DMS79 (cell line): ENCODE measurements at regions not wholly inside any gene's neighbourhood (a gene's known extent, or its start where the extent isn't known, plus 50 kb on each side); places are given as distances from the start of the nearest gene placed in this dataset.
A peak's percentile ranks its signal among the peaks of the same experiment; 100 is the strongest.
"Not testable (repeated sequence)": the region's sequence is repeated elsewhere in the genome, so short reads cannot be mapped to it uniquely, and the experiment has no call there.

Source experiments
- DNase-seq: peaks from one replicate; lab custom pipeline; 2025; lab: John Stamatoyannopoulos, UW

DNA sequence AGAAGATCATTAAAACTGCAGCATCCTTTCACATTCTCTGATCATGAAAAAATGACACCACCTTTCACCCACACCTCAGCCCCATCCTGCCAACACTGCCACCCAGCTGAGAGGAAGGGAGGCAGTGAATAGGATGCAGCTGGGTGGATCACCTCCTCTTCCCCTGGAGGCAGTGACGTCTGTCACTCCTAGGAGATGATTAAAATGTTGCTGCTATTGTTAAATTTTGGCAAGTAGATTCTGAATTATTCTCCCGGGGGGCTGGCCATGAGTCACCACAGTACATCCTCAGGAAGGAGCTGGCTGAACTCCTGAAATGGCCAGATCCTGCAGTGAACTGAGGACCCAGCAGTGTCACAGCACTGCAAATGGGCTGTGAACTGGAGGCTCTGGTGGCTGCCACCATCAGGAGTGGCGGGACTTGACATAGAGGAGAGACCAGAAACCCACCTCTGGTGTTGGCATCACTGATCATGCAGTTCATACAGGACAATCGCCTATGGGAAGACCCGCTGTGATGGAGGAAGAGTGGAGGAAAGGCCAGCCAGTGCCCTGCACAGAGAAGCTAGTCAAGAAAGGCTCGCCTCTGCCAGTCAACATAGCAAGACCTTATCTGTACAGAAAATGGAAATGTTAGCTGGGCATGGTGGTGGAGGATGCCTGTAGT, 199.1 kb downstream of the FAM43A start:
- no peak for DNase-seq

DNA sequence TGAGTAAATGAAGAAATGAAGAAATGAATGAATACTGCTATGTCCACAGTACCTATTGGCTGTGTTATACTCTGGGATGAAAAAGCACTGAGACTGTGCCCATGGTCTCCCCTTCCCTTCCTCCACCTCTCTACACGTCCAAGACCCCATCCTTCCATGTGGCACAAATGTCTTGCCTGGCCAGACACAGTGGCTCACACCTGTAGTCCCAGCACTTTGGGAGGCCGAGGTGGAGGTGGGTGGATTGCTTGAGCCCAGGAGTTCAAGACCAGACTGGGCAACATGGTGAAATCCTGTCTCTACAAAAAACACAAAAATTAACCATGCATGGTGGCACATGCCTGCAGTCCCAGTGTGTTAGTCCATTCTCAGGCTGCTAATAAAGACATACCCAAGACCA, 200.1 kb downstream of the FAM43A start:
- DNase-seq = no peak

DNA sequence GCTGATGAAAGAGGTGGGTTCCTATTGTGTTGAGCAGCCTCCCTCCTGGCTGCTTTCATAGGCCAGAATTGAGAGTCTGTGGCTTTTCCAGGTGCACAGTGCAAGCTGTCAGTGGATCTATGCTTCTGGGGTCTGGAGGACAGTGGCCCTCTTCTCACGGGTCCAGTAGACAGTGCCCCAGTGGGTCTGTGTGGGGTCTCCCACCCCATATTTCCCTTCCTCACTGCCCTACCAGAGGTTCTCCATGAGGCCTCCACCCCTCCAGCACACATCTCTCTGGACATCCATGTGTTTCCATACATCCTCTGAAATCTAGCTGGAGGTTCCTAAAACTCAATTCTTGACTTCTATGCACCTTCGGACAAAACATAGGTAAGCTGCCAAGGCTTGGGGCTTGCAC, 201.2 kb downstream of the FAM43A start:
- no peak for DNase-seq

- DNase-seq = not testable (repeated sequence)
These were observed 202.4 kb downstream of the FAM43A start for GRCh38 chr3:194888062-194888461.

GRCh38 chr3:194888916-194889315, 203.2 kb downstream of the FAM43A start:
- no peak for DNase-seq

GRCh38 chr3:194890091-194890490, 204.4 kb downstream of the FAM43A start:
- no peak for DNase-seq

- DNase-seq = no peak
These were observed 207.7 kb downstream of the FAM43A start for GRCh38 chr3:194893121-194893987.

- no peak for DNase-seq
These were observed 208.9 kb downstream of the FAM43A start for GRCh38 chr3:194894538-194894937.

- DNase-seq = no peak
These were observed 215.3 kb downstream of the FAM43A start for GRCh38 chr3:194900854-194901522.

GRCh38 chr3:194903447-194903846, 217.8 kb downstream of the FAM43A start:
- not testable (repeated sequence) for DNase-seq

- not testable (repeated sequence) for DNase-seq
These were observed 219.3 kb downstream of the FAM43A start for GRCh38 chr3:194904999-194905398.

GRCh38 chr3:194905696-194906095, 220.0 kb downstream of the FAM43A start:
- DNase-seq = peak; percentile 76

DNA sequence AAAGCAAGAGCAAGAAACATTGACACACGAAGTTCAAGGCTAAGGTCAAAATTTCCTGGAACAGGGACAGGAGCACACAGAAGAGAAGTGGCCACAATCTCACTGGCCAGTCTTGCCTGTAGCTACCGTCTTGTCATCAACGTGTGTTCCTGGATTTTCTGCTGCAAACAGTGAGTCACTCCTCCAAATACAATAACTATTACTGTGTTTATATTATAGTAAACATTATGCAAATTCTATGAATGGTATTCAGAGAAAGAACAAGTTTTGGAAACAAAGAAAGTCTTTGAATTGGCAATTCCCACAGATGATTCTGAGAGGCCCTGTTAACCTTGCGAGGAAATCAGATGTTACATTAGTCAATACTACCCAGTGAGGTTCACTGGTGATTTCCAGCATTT, 220.5 kb downstream of the FAM43A start:
- DNase-seq = no peak

GRCh38 chr3:194906970-194907629, 221.4 kb downstream of the FAM43A start:
- no peak for DNase-seq

DNA sequence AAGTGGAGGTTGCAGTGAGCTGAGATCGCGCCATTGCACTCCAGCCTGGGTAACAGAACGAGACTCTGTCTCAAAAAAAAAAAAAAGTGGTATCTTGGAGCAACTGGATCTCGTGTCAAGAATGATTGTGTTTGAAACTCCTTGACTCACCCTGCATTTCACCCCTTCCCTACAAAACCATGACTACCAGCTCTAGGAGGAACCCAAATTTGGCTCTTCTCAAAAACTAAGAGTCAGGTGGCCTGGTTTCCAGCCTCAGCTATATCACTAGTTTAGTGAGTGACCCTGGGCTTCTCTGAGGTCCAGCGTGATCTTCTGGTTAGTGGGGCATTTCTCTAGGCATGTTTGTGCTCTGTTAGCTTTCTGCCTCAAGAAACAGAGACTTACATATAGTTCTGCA, 222.1 kb downstream of the FAM43A start:
- DNase-seq = no peak

GRCh38 chr3:194908496-194908895, 222.8 kb downstream of the FAM43A start:
- no peak for DNase-seq

DNA sequence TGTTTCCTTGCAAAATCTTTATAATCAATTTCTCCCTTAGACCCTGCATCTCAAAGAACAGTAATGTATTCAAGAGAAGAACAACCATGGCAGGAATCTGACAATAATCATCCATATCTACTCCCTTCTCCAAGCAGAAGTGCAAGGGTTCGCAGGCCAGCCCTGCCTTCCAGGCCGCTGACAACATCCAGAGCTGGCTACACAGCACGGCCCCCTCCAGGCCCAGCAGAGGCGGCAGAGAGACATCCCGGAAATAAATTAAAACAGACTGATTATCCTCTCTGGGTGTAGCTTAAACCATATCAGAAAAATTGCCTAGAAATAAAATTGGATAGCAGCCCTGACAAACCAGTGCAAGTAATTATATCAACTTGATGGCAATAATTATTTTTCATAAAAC, 223.3 kb downstream of the FAM43A start:
- no peak for DNase-seq

DNA sequence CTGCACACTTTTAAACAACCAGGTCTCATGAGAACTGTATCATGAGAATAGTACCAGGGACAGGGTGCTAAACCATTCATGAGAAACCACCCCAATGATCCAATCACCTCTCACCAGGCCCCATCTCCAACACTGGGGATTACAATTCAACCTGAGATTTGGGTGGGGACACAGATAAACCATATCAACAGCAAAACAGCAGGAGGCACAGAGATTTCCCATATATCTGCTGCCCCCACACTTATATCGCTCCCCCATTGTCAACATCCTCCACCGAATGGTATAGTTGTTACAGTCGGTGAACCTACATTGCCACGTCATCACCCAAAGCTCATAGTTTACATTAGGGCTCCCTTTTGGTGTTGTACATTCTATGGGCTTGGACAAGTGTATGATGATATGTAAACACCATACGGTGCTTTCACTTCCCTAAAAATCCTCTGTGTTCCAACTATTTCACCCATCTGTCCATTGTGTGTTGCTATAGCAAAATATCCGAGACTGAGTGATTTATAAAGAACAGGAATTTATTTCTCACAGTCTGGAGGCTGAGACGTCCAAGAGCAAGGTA, 224.8 kb downstream of the FAM43A start:
- no peak for DNase-seq

DNA sequence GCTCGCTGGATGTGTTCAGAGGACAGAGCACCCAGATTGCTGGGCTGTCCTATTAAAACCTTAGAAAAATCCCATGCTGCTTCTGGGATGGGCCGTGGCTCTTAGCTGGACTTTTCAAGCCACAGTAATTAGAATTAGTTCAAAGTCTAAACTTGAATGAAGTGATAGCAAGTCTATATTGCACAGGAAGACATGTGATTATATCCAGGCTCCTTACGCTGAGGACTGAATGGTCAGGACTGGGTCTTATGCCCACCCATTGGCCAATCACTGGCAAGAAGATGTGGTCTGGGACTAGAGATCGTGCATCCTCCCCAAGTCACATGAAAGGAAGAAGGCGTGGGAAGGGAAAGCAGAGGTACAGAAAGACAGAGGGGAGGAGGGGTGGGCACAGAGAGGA, 227.6 kb downstream of the FAM43A start:
- DNase-seq = no peak

GRCh38 chr3:194924889-194925288, 239.2 kb downstream of the FAM43A start:
- DNase-seq = not testable (repeated sequence)

DNA sequence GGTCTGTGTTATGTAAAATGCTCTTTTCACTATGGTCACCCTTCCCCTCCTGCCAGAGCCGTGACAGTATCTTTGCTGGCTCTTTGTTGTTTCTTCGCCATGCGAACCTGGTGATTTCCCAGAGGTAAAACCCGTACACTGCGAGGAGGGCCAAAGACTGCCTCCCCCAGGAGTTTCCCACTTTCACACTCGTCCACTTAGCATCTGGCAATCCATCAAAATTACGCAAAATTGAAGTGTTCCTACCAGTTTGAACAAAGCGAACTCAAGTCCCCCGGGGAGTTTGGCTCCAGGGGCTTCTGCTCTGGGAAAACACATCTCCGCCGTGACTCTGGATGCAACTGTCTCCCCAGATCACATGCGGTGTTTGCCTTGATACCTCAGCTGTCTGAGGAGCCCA, 239.9 kb downstream of the FAM43A start:
- no peak for DNase-seq

- DNase-seq = no peak
These were observed 242.5 kb downstream of the FAM43A start for GRCh38 chr3:194928227-194928626.
